ENCODE measurements at regions not wholly inside any gene's neighbourhood (a gene's known extent, or its start where the extent isn't known, plus 50 kb on each side); places are given as distances from the start of the nearest gene placed in this dataset.

DNA sequence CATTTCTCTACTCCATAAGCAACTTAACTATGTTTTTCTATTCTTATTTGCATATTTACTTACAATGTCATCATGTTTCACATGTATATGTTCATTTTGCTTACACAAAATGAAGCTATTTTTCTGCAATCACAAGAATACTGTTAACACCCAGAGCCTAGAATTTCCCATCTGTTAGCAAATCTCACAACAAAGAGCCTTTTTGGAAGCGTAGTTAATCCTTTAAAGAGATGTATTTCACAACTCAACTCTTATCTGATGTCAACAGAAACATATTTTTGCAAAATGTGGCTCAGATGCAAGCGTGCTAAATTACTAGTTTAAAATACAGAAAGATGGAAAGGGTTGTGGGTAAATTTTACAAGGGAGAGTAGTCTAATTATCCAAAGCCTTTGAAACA is 110.6 kb upstream of the COL1A2 start:
- ChIA-PET CTCF (no interaction called here), POLR2A (ENCODE audit: unreplicated experiment) (no interaction called here)
- no peaks in the 10 kb centered on the region for H3K9me3 ChIP-seq (ENCODE audit: low read length)
- DNase-seq (no peak), ATAC-seq (no peak)
- no peak overlapping the region for H3K4me3 ChIP-seq (ENCODE audit: low read length)
- H3K4me1 ChIP-seq (ENCODE audit: insufficient read depth, low read length): no peaks in the 10 kb centered on the region
- no peak overlapping the region for H3K27ac ChIP-seq (ENCODE audit: low read length)
- H2AFZ ChIP-seq (ENCODE audit: low read length): no peak overlapping the region
- no peak overlapping the region for H3K4me2 ChIP-seq (ENCODE audit: low read length)
- no peaks in the 10 kb centered on the region for H3K9me2 ChIP-seq (replicated peaks; ENCODE audit: low read length)
- intact Hi-C loops (cut with micrococcal nuclease): loop anchor here (10.0 kb wide), 1 partner anchor 1191 kb away; no protein-coding TSS in a partner anchor
- H3K79me2 ChIP-seq (ENCODE audit: low read length): no peaks in the 10 kb centered on the region
- TF ChIP-seq EZH2 (IDR thresholded peaks at IDR 0.05; ENCODE audit: low read length, unreplicated experiment): no peak
- TF ChIP-seq, protein P1, sequence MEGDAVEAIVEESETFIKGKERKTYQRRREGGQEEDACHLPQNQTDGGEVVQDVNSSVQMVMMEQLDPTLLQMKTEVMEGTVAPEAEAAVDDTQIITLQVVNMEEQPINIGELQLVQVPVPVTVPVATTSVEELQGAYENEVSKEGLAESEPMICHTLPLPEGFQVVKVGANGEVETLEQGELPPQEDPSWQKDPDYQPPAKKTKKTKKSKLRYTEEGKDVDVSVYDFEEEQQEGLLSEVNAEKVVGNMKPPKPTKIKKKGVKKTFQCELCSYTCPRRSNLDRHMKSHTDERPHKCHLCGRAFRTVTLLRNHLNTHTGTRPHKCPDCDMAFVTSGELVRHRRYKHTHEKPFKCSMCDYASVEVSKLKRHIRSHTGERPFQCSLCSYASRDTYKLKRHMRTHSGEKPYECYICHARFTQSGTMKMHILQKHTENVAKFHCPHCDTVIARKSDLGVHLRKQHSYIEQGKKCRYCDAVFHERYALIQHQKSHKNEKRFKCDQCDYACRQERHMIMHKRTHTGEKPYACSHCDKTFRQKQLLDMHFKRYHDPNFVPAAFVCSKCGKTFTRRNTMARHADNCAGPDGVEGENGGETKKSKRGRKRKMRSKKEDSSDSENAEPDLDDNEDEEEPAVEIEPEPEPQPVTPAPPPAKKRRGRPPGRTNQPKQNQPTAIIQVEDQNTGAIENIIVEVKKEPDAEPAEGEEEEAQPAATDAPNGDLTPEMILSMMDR (conservative IDR thresholded peaks at IDR 0.05; ENCODE audit: low read depth, low read length): no peak
- no peak for TF ChIP-seq EZH2phosphoT487 (IDR thresholded peaks at IDR 0.05; ENCODE audit: borderline replicate concordance, low read length)
- no peak overlapping the region for H3K9ac ChIP-seq (ENCODE audit: low read length)
- peaks cover 41% of the 10 kb centered on the region for H3K27me3 ChIP-seq (ENCODE audit: low read length)
- no peaks in the 10 kb centered on the region for H3K36me3 ChIP-seq (ENCODE audit: low read depth, low read length)
- no TSS peak for BruUV-seq (replicated peaks)
- H3F3A ChIP-seq (ENCODE audit: low read length, unreplicated experiment): no peaks in the 10 kb centered on the region
- no peaks in the 10 kb centered on the region for H4K20me1 ChIP-seq (ENCODE audit: low read length)

DNA sequence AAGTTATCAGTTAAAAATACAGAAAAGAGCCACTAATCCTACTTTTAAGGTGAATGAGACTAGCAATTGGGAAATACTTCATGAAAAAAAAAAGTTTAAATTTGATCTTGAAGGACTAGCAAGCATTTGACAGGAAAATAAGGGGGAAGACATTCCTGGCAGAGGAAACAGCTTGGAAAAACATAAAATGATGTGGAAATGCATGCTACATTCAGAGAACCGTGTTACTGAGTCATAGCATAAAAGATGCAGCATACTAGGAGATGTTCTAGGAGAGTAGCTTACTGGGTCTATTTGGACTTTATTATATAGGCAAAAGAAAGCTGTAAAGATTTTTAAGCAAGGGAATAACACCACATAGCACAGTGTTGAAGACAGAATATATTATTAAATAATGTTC is 108.6 kb upstream of the COL1A2 start:
- no peak overlapping the region for H3K4me2 ChIP-seq (ENCODE audit: low read length)
- BruUV-seq (replicated peaks): no TSS peak

DNA sequence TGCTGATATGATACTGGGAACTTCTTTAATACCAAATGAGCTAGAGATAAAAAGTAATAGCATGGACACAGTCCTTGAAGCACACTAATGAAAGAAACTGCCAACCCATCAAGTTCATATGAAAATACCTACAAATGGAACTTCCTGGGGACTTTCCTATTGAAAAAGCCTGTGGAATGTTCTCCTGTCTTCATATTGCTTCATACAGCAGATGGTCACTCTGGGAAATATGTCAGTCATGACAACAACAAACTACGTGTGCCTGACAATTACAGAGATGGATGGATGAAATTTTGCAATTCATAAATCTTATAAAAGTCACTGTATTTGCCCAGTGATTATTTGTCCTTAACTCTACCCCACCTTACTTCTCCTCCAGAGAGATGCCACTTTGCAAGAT is 106.6 kb upstream of the COL1A2 start:
- Histone ChIP-seq H3K27ac (ENCODE audit: low read length) (no peak overlapping the region), H4K20me1 (ENCODE audit: low read length) (no peaks in the 10 kb centered on the region), H3K79me2 (ENCODE audit: low read length) (no peaks in the 10 kb centered on the region), H3K9me3 (ENCODE audit: low read length) (no peaks in the 10 kb centered on the region), H3K27me3 (ENCODE audit: low read length) (peaks cover 21% of the 10 kb centered on the region), H3K9ac (ENCODE audit: low read length) (no peak overlapping the region), H2AFZ (ENCODE audit: low read length) (no peak overlapping the region), H3K4me3 (ENCODE audit: low read length) (no peak overlapping the region), H3F3A (ENCODE audit: low read length, unreplicated experiment) (no peaks in the 10 kb centered on the region), H3K4me2 (ENCODE audit: low read length) (no peak overlapping the region), H3K4me1 (ENCODE audit: insufficient read depth, low read length) (no peaks in the 10 kb centered on the region), H3K9me2 (replicated peaks; ENCODE audit: low read length) (no peaks in the 10 kb centered on the region), H3K36me3 (ENCODE audit: low read depth, low read length) (no peaks in the 10 kb centered on the region)
- DNase-seq: no peak
- TF ChIP-seq, protein P1 (conservative IDR thresholded peaks at IDR 0.05; ENCODE audit: low read depth, low read length): no peak
- TF ChIP-seq EZH2 (IDR thresholded peaks at IDR 0.05; ENCODE audit: low read length, unreplicated experiment) (no peak), EZH2phosphoT487 (IDR thresholded peaks at IDR 0.05; ENCODE audit: borderline replicate concordance, low read length) (no peak)
- ATAC-seq: no peak
- ChIA-PET POLR2A (ENCODE audit: unreplicated experiment) (no interaction called here), CTCF (interaction anchor here (1.1 to 3.1 kb wide), 2 partner anchors 107 to 112 kb away, joined by 3 to 32 read pairs; partner anchors contain the start of gene COL1A2)
- intact Hi-C loops (cut with micrococcal nuclease): loop anchor here (2.0 to 10.0 kb wide), 2 partner anchors 1187 to 1401 kb away; no protein-coding TSS in a partner anchor
- BruUV-seq (replicated peaks): no TSS peak

More for the DNA sequence above, 108.6 kb upstream of the COL1A2 start:
- intact Hi-C loops (cut with micrococcal nuclease): loop anchor here (10.0 kb wide), 1 partner anchor 1189 kb away; no protein-coding TSS in a partner anchor
- Histone ChIP-seq H4K20me1 (ENCODE audit: low read length) (no peaks in the 10 kb centered on the region), H3K4me1 (ENCODE audit: insufficient read depth, low read length) (no peaks in the 10 kb centered on the region), H3K4me3 (ENCODE audit: low read length) (no peak overlapping the region), H3F3A (ENCODE audit: low read length, unreplicated experiment) (no peaks in the 10 kb centered on the region), H3K9ac (ENCODE audit: low read length) (no peak overlapping the region), H3K79me2 (ENCODE audit: low read length) (no peaks in the 10 kb centered on the region), H3K9me2 (replicated peaks; ENCODE audit: low read length) (no peaks in the 10 kb centered on the region), H2AFZ (ENCODE audit: low read length) (no peak overlapping the region), H3K27ac (ENCODE audit: low read length) (no peak overlapping the region), H3K27me3 (ENCODE audit: low read length) (peaks cover 27% of the 10 kb centered on the region), H3K9me3 (ENCODE audit: low read length) (no peaks in the 10 kb centered on the region), H3K36me3 (ENCODE audit: low read depth, low read length) (no peaks in the 10 kb centered on the region)
- DNase-seq (no peak), ATAC-seq (no peak)
- ChIA-PET CTCF (interaction anchor here (0.6 kb wide), 1 partner anchor 9 kb away, joined by 3 read pairs; no protein-coding TSS in a partner anchor), POLR2A (ENCODE audit: unreplicated experiment) (no interaction called here)
- TF ChIP-seq EZH2phosphoT487 (IDR thresholded peaks at IDR 0.05; ENCODE audit: borderline replicate concordance, low read length): no peak
- TF ChIP-seq EZH2 (IDR thresholded peaks at IDR 0.05; ENCODE audit: low read length, unreplicated experiment): no peak
- TF ChIP-seq, protein P1 (conservative IDR thresholded peaks at IDR 0.05; ENCODE audit: low read depth, low read length): no peak
